K562 (cell line): ENCODE measurements at regions not wholly inside any gene's neighbourhood (a gene's known extent, or its start where the extent isn't known, plus 50 kb on each side); places are given as distances from the start of the nearest gene placed in this dataset.

Experiments
- ATAC-seq: fragments of 200-7000 bp; cut with Tn5 transposase; 3 replicates; pipeline ENCODE4 v1.9.1; 2020; ENCODE audit warnings: moderate library complexity
- BruUV-seq: library from RNA; stranded (reverse); fragments of 400-500 nt; replicated peaks from 2 replicates; lab custom pipeline; 2021; lab: Mats Ljungman, UMichigan
- CTCF ChIA-PET: fragments of 300-600 bp; formaldehyde crosslinking; extraction: SDS; loops from one replicate; lab custom pipeline; 2021; ENCODE audit warnings: low intra/inter-chr PET ratio; lab: Yijun Ruan, JAX
- POLR2A ChIA-PET: fragments of 300-600, 350-650 bp; sonication (Branson Sonifier 250); formaldehyde crosslinking; extraction: SDS; loops from one replicate; lab custom pipeline; 2021; ENCODE audit warnings: antibody characterized with exemption, inconsistent platforms; lab: Yijun Ruan, JAX
- DNase-seq, 4 experiments: peaks; one replicate each; pipeline versions ENCODE4 v3.0.0 to v3.0.0-alpha.2; 2011 to 2018; ENCODE audit warnings: low spot score in 3 of 4, mixed read lengths in 3 of 4; ENCODE audit errors: extremely low read depth in 1 of 4
- FAIRE-seq: peaks from 2 replicates; lab custom pipeline; 2011; peaks lifted over from hg19 to GRCh38; lab: Jason Lieb, UNC
- H2AFZ ChIP-seq: 2 replicates; pipeline ENCODE4 v1.6.0; 2011; ENCODE audit warnings: low read depth, low read length, control low read depth, inconsistent platforms
- H3K27ac ChIP-seq: fragments of 200-600 bp; 3 replicates; pipeline ENCODE4 v1.8.0; 2011; ENCODE audit warnings: low read depth, mild to moderate bottlenecking, control low read depth, inconsistent platforms, low read length, moderate library complexity, mixed read lengths; ENCODE audit errors: extremely low read depth
- H3K27me3 ChIP-seq, 2 experiments: fragments of 300-600 bp in 1 of 2; 2 replicates in 1 of 2; 3 replicates in 1 of 2; pipeline versions ENCODE4 v1.6.0 to v1.8.0; 2011; ENCODE audit warnings: inconsistent platforms in 2 of 2, low read length in 2 of 2, mild to moderate bottlenecking in 1 of 2, mixed read lengths in 1 of 2, moderate library complexity in 1 of 2; ENCODE audit not compliant: control insufficient read depth in 2 of 2, insufficient read depth in 2 of 2
- H3K36me3 ChIP-seq: fragments of 300-600 bp; 3 replicates; pipeline ENCODE4 v1.8.0; 2011; ENCODE audit warnings: mild to moderate bottlenecking, low read length, inconsistent platforms; ENCODE audit not compliant: control insufficient read depth, insufficient read depth
- H3K4me1 ChIP-seq, 2 experiments: fragments of 200-600 bp in 1 of 2; replicated peaks in 1 of 2; 2 replicates in 1 of 2; 3 replicates in 1 of 2; pipeline versions ENCODE4 v1.5.1 to v1.8.0; 2011; ENCODE audit warnings: inconsistent platforms in 2 of 2, low read length in 2 of 2, mild to moderate bottlenecking in 1 of 2, mixed read lengths in 1 of 2, moderate library complexity in 1 of 2; ENCODE audit not compliant: control insufficient read depth in 2 of 2, insufficient read depth in 2 of 2
- H3K4me2 ChIP-seq: 2 replicates; pipeline ENCODE4 v1.6.1; 2011; ENCODE audit warnings: low read length, control low read depth, inconsistent platforms, mixed read lengths; ENCODE audit not compliant: insufficient read depth
- H3K4me3 ChIP-seq: fragments of 200-600 bp; sonication (generic), shearing (Covaris generic); 2 replicates; pipeline ENCODE4 v1.5.1; 2016; ENCODE audit warnings: control low read depth, inconsistent platforms
- H3K79me2 ChIP-seq: fragments of 200-600 bp; 3 replicates; pipeline ENCODE4 v1.8.0; 2011; ENCODE audit warnings: low read length, inconsistent platforms; ENCODE audit not compliant: control insufficient read depth, insufficient read depth
- H3K9ac ChIP-seq, 2 experiments: 2 replicates each; pipeline versions ENCODE4 v1.6.0 to v1.6.1; 2011; ENCODE audit warnings: low read depth in 2 of 2, low read length in 2 of 2, control low read depth in 1 of 2, inconsistent platforms in 1 of 2, mild to moderate bottlenecking in 1 of 2, mixed read lengths in 1 of 2; ENCODE audit not compliant: insufficient read depth in 1 of 2
- H3K9me1 ChIP-seq: one replicate; pipeline ENCODE4 v1.6.0; 2011; ENCODE audit warnings: inconsistent platforms, mild to moderate bottlenecking, low read length, moderate library complexity; ENCODE audit not compliant: control insufficient read depth, insufficient read depth
- H3K9me3 ChIP-seq: replicated peaks from 2 replicates; pipeline ENCODE4 v1.5.1; 2011; ENCODE audit warnings: low read depth, low read length, inconsistent platforms; ENCODE audit not compliant: control insufficient read depth, insufficient read depth
- H4K20me1 ChIP-seq: replicated peaks from 2 replicates; pipeline ENCODE4 v1.6.1; 2011; ENCODE audit warnings: low read length, inconsistent platforms, mixed read lengths; ENCODE audit not compliant: control insufficient read depth, insufficient read depth
- ARID3B ChIP-seq: fragments of 250-450 bp; sonication (Bioruptor Pico); IDR thresholded peaks from 2 replicates; pipeline ENCODE4 v1.4.0; 2020; ENCODE audit warnings: borderline replicate concordance
- ATF1 ChIP-seq, 2 experiments: fragments of 450-650 bp in 1 of 2; IDR thresholded peaks; 2 replicates each; pipeline ENCODE4 v1.6.1; 2016; ENCODE audit warnings: missing compliant biosample characterization in 1 of 2, missing genetic modification characterization in 1 of 2
- CBFA2T3 ChIP-seq: fragments of 450-650 bp; IDR thresholded peaks from 2 replicates; pipeline ENCODE4 v1.6.1; 2017
- FOXA1 ChIP-seq: fragments of 450-650 bp; IDR thresholded peaks from 2 replicates; pipeline ENCODE4 v1.6.1; 2016; ENCODE audit warnings: mild to moderate bottlenecking, borderline replicate concordance
- MAFG ChIP-seq: fragments of 450-650 bp; conservative IDR thresholded peaks from 2 replicates; pipeline ENCODE4 v1.6.1; 2016; ENCODE audit warnings: missing genetic modification characterization, missing compliant biosample characterization
- OTX1 ChIP-seq: fragments of 450-650 bp; formaldehyde crosslinking; IDR thresholded peaks from 2 replicates; pipeline ENCODE4 v1.4.0; 2022; ENCODE audit warnings: mild to moderate bottlenecking
- POLR3A ChIP-seq: IDR thresholded peaks from 2 replicates; pipeline ENCODE4 v1.6.1; 2011; ENCODE audit warnings: borderline replicate concordance, mild to moderate bottlenecking, moderate library complexity; ENCODE audit not compliant: insufficient read length, insufficient read depth; ENCODE audit errors: extremely low read depth
- RNF2 ChIP-seq: sonication (generic); IDR thresholded peaks from 2 replicates; pipeline ENCODE4 v1.6.1; 2016
- SRSF1 ChIP-seq: fragments of 200-400 bp; formaldehyde crosslinking; IDR thresholded peaks from 2 replicates; pipeline ENCODE4 v1.6.1; 2017; ENCODE audit warnings: mild to moderate bottlenecking, low read depth, low read length, moderate library complexity
- TEAD1 ChIP-seq, 2 experiments: fragments of 450-650 bp in 1 of 2; sonication (generic) in 1 of 2; formaldehyde crosslinking; IDR thresholded peaks; 2 replicates each; pipeline versions ENCODE4 v1.4.0 to v1.8.0; 2020 to 2022; ENCODE audit warnings: mild to moderate bottlenecking in 2 of 2, missing genetic modification reagents in 1 of 2
- TEAD4 ChIP-seq, 2 experiments: sonication (generic) in 1 of 2; formaldehyde crosslinking in 1 of 2; IDR thresholded peaks; 2 replicates each; pipeline versions ENCODE4 v1.6.1 to v1.8.0; 2012 to 2022; ENCODE audit warnings: borderline replicate concordance in 1 of 2, inconsistent platforms in 1 of 2, low read length in 1 of 2, mild to moderate bottlenecking in 1 of 2, missing genetic modification reagents in 1 of 2
- ZFP36 ChIP-seq: fragments of 150-350 bp; IDR thresholded peaks from 2 replicates; pipeline ENCODE4 v1.6.1; 2018; ENCODE audit warnings: low read length, low read depth; ENCODE audit not compliant: partially characterized antibody
- ZSCAN29 ChIP-seq: fragments of 450-650 bp; IDR thresholded peaks from 2 replicates; pipeline ENCODE4 v1.6.1; 2017
- WGBS: fragments of 100-300 bp; shearing (Covaris generic); methylation state at CpG from one replicate; pipeline ENCODE4 v1.1.6; 2016; ENCODE audit warnings: low coverage, mixed read lengths; ENCODE audit not compliant: insufficient coverage; ENCODE audit errors: missing lambda C conversion rate; 5-methylcytosine and 5-hydroxymethylcytosine counted together
- in situ Hi-C: fragments of 300-500 bp; cut with MboI; formaldehyde crosslinking; loops from 4 replicates; pipeline ENCODE4 v1.15.0; 2018; ENCODE audit warnings: inconsistent platforms, mixed read lengths
- intact Hi-C: fragments of 100-400 bp; cut with micrococcal nuclease; formaldehyde crosslinking; loops from 2 replicates; pipeline ENCODE4 v1.14.2; 2022
- TF ChIP-seq, protein P1 (sequence below): IDR thresholded peaks from 3 replicates; pipeline ENCODE4 v1.6.1; 2011; ENCODE audit warnings: borderline replicate concordance, mild to moderate bottlenecking, moderate library complexity; ENCODE audit not compliant: insufficient read length; ENCODE audit errors: extremely low read depth
- TF ChIP-seq, protein P2 (sequence below): fragments of 450-650 bp; conservative IDR thresholded peaks from 2 replicates; pipeline ENCODE4 v1.6.1; 2016; ENCODE audit warnings: missing genetic modification characterization, low read depth, mild to moderate bottlenecking, control low read depth, missing compliant biosample characterization
- TF ChIP-seq, protein P3 (sequence below): sonication (generic); formaldehyde crosslinking; IDR thresholded peaks from 2 replicates; pipeline ENCODE4 v1.8.0; 2023; ENCODE audit warnings: mild to moderate bottlenecking, missing genetic modification reagents

- BruUV-seq = no TSS peak
- FAIRE-seq = no peak
- CTCF ChIA-PET = no interaction called here
- peak in 1 of 4 experiments; percentile 20 for DNase-seq
- peak overlapping the region; percentile 27 for H3K4me2 ChIP-seq
- peaks cover 20% of the 10 kb centered on the region for H3K79me2 ChIP-seq
- no peaks in the 10 kb centered on the region for H3K9me1 ChIP-seq
- peak overlapping the region in 1 of 2 experiments; percentile 49; a peak in 1 of 4 replicates for H3K9ac ChIP-seq
- no peaks in the 10 kb centered on the region for H3K9me3 ChIP-seq
- no peaks in the 10 kb centered on the region for H3K36me3 ChIP-seq
- POLR2A ChIA-PET = no interaction called here
- no peaks in the 10 kb centered on the region for H4K20me1 ChIP-seq
- H3K4me3 ChIP-seq = peak overlapping the region; percentile 22
- peak overlapping the region; percentile 57; the same call in 1 of the 3 replicates for H3K27ac ChIP-seq
- in situ Hi-C loops (no loop called here), intact Hi-C loops (no loop called here)
- H3K4me1 ChIP-seq = no peaks in the 10 kb centered on the region
- peak; percentile 86 for ATAC-seq
- H2AFZ ChIP-seq = no peak overlapping the region
- WGBS = 0% methylated on average over 3 of the region's 3 CpGs
- H3K27me3 ChIP-seq = no peaks in the 10 kb centered on the region
- TF ChIP-seq, protein P1, sequence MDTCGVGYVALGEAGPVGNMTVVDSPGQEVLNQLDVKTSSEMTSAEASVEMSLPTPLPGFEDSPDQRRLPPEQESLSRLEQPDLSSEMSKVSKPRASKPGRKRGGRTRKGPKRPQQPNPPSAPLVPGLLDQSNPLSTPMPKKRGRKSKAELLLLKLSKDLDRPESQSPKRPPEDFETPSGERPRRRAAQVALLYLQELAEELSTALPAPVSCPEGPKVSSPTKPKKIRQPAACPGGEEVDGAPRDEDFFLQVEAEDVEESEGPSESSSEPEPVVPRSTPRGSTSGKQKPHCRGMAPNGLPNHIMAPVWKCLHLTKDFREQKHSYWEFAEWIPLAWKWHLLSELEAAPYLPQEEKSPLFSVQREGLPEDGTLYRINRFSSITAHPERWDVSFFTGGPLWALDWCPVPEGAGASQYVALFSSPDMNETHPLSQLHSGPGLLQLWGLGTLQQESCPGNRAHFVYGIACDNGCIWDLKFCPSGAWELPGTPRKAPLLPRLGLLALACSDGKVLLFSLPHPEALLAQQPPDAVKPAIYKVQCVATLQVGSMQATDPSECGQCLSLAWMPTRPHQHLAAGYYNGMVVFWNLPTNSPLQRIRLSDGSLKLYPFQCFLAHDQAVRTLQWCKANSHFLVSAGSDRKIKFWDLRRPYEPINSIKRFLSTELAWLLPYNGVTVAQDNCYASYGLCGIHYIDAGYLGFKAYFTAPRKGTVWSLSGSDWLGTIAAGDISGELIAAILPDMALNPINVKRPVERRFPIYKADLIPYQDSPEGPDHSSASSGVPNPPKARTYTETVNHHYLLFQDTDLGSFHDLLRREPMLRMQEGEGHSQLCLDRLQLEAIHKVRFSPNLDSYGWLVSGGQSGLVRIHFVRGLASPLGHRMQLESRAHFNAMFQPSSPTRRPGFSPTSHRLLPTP = no peak
- TF ChIP-seq, protein P2, sequence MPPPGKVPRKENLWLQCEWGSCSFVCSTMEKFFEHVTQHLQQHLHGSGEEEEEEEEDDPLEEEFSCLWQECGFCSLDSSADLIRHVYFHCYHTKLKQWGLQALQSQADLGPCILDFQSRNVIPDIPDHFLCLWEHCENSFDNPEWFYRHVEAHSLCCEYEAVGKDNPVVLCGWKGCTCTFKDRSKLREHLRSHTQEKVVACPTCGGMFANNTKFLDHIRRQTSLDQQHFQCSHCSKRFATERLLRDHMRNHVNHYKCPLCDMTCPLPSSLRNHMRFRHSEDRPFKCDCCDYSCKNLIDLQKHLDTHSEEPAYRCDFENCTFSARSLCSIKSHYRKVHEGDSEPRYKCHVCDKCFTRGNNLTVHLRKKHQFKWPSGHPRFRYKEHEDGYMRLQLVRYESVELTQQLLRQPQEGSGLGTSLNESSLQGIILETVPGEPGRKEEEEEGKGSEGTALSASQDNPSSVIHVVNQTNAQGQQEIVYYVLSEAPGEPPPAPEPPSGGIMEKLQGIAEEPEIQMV = no peak
- no peak for TF ChIP-seq MAFG
- TF ChIP-seq FOXA1 = no peak
- TF ChIP-seq TEAD4 (IDR thresholded peaks at IDR 0.05; ENCODE audit: low read length) = peak; percentile 53
- TF ChIP-seq TEAD4 (CRISPR knock-in tag; IDR thresholded peaks at IDR 0.05; ENCODE audit: borderline replicate concordance) = no peak
- TF ChIP-seq ATF1 (CRISPR knock-in tag; IDR thresholded peaks at IDR 0.05) = no peak
- no peak for TF ChIP-seq ATF1 (tag; IDR thresholded peaks at IDR 0.05)
- no peak for TF ChIP-seq ZSCAN29
- no peak for TF ChIP-seq OTX1 (CRISPR knock-in tag)
- peak; percentile 70 to 90; a peak in 3 of 4 replicates for TF ChIP-seq TEAD1 (CRISPR knock-in tag; IDR thresholded peaks at IDR 0.05)
- TF ChIP-seq SRSF1 = no peak
- TF ChIP-seq, protein P3, sequence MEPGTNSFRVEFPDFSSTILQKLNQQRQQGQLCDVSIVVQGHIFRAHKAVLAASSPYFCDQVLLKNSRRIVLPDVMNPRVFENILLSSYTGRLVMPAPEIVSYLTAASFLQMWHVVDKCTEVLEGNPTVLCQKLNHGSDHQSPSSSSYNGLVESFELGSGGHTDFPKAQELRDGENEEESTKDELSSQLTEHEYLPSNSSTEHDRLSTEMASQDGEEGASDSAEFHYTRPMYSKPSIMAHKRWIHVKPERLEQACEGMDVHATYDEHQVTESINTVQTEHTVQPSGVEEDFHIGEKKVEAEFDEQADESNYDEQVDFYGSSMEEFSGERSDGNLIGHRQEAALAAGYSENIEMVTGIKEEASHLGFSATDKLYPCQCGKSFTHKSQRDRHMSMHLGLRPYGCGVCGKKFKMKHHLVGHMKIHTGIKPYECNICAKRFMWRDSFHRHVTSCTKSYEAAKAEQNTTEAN (CRISPR knock-in tag) = no peak
- no peak for TF ChIP-seq POLR3A
- no peak for TF ChIP-seq ZFP36
- TF ChIP-seq ARID3B = no peak
- TF ChIP-seq RNF2 = no peak
- TF ChIP-seq CBFA2T3 = peak; percentile 32; the same call in 1 of the 2 replicates
Observed at GRCh38 chr14:27672047-27672446, 1074.2 kb upstream of the NOVA1 start.
